Globus pallidus (tissue), 1 donor: ENCODE measurements at regions not wholly inside any gene's neighbourhood (a gene's known extent, or its start where the extent isn't known, plus 50 kb on each side); places are given as distances from the start of the nearest gene placed in this dataset.
"Not testable (repeated sequence)": the region's sequence is repeated elsewhere in the genome, so short reads cannot be mapped to it uniquely, and the experiment has no call there.

Experiments used
- DNase-seq: peaks from one replicate; pipeline ENCODE4 v3.0.0-alpha.2; 2015; ENCODE audit warnings: low spot score

DNA sequence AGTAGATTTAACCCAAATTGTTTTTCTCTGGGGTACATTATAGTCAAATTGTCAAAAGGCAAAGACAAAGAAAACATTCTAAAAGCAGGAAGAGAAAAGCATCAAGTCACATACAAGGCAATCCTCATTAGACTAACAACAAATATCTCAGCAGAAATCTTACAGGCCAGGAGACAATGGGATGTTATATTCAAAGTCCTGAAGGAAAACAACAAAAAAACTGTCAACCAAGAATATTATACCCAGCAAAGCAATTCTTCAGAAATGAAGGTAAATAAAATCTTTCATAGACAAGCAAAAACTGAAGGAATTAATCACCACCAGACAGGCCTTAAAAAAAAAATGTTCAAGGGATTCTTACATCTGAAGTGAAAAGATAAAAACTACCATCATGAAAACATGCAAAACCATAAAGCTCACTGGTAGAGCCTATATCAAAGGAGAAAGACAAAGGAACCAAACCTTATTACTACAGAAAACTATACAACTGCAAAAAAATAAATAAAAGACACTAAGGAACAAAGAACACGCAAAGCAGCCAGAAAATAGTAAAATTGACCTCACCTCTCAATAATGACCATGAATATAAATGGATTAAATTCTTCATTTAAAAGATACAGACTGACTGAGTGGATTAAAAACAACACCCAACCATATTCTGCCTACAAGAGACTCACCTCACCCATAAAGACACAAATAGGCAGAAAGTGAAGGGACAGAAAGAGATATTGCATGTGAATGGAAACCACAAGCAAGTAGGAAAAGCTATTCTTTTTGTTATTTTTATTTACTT is 113.8 kb upstream of the ZC3H11B start:
- no peak for DNase-seq

DNA sequence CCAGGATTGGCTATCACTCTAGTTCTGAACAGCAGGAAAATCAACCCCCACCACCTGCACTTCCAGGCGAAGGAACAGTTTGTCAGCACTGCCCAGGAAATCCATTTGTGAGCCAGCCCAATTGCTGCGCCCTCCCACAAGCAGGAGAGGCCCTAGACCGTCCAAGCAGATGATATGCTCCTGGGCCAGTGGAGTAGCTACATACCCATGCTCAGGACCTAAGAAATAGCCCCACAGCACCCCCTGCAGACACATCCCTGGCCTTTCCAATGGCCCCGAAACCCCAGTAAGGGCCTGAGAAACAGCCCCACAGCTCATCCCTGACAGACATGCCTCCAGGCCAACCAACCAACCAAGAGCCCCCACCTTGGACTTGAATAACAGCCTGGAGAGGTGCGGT is 111.5 kb upstream of the ZC3H11B start:
- no peak for DNase-seq

DNA sequence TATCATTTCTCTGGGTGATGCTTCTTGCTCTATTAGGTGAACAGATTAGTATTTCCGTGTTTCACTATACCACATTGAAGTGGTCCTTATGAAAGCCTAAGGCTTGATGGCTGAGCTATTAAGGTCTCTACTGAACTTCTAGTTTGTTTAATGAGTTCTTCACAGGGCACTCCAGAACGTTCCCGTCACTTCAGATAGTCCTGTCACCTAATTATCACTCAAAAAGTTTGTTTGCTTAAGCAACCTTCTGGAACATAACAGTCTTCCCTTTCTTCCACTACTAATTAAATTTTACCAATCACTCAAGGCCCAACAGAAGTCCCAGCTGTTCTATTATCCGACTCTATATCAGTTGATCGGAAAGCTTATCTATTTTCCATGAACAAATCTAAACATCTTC is 104.6 kb upstream of the ZC3H11B start:
- no peak for DNase-seq

GRCh38 chr1:219716611-219717114 is 103.8 kb upstream of the ZC3H11B start:
- DNase-seq, result no peak

DNA sequence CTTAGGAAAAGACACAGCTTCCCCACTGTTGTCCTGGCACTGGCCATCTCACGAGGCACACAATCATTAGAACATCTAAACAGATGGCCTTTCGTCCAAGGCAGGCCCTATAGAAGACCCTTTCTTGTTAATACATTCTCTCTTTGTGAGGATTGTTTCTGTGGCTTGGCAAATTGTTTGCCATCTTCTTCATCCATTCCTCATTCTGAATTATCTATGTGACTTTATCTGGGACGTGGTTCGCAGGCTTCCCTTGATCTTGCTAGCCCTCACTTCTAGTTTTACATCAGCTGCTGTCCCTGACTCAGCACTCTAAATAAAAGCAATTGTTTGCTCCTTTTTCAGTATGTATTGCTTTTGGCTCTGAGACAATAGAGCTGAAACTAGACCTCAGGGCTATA is 101.1 kb upstream of the ZC3H11B start:
- peak; percentile 22 for DNase-seq

GRCh38 chr1:219712506-219712905 is 99.6 kb upstream of the ZC3H11B start:
- peak; percentile 11 for DNase-seq

- no peak for DNase-seq
Measured at GRCh38 chr1:219710529-219711194, 97.8 kb upstream of the ZC3H11B start.

DNA sequence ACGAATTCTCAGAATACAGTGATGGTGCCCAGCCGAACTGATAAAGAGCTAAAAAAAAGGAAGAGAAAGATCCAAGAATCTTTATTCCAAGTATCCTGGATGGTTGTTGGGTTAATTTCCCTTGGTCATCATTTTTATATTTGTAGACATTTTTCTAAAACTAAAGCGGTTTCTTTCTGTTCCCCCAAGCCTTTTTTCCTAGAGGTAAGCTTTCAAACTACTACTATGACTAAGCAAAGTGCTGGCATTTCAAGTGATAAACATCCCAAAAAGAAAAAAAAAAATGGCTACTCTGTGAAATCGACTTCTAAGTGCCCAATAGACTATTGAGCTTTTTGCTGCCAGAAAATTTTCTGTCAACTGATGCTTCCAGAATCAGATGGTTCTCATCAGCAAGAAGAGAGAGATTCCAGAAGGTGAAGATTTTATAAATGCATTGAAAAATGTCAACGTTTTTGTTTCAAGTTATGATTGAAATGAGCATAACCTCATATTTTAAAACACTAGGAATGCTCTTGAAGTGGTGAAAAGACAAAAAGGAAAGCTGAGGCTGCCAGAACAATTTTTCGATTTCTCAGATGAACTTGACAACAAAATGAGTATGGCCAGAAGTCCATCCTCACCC is 96.1 kb upstream of the ZC3H11B start:
- no peak for DNase-seq

- not testable (repeated sequence) for DNase-seq
Measured at GRCh38 chr1:219707885-219708284, 95.0 kb upstream of the ZC3H11B start.

- not testable (repeated sequence) for DNase-seq
Measured at GRCh38 chr1:219704331-219704730, 91.4 kb upstream of the ZC3H11B start.

DNA sequence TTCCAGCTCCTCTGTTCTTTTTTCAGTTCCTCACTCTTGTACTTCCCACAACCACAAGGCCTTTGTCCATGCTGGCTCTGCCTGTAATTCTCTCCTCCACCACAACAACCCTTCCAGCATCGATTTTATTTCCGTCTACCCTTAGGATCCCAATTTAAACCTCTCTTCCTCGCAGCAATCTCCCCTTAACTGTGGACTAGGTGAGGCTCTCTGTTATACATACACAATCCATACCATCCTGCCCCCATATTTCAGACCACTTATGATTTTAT is 90.4 kb upstream of the ZC3H11B start:
- DNase-seq, result no peak

GRCh38 chr1:219701476-219701875 is 88.6 kb upstream of the ZC3H11B start:
- DNase-seq, result no peak

GRCh38 chr1:219699870-219700269 is 87.0 kb upstream of the ZC3H11B start:
- no peak for DNase-seq

GRCh38 chr1:219697682-219698081 is 84.8 kb upstream of the ZC3H11B start:
- no peak for DNase-seq

DNA sequence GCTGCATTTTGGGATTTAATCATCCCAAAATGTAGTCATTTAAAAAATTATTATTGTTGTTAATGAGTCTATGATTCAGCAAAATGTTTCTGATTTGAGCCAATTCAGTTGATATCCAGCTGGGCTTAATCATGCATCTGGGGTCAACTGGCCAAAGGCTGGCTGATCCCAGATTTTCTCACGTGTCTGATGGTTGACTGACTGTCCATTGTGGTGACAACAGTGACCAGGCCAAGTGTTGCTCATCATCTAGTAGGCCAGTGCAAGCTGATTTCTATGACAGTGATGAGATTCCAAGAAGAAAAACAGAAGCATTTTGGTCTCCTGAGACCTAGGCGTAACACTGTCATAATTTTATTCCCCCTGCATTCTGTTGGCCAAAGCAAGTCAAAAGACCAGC is 80.1 kb upstream of the ZC3H11B start:
- DNase-seq, result no peak

- DNase-seq, result no peak
Measured at GRCh38 chr1:219689774-219690173, 76.9 kb upstream of the ZC3H11B start.

DNA sequence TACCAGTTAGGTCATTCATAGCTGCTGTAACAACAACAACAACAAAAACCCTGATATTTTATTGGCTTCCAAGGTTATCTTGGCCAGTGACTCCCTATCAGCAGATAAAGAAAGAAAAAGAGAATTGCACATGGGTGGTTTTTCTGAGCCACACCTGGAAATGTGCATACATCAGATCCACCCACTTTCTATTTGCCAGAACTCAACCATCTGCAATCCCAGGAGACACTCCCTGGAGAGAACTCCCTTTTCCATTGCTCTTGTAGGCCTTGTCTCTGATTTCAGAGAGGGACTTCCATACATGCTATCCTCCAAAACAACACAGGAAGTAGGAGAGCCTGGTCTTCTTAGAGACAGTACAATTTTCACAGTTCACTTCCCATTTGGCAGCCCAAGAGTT is 74.9 kb upstream of the ZC3H11B start:
- DNase-seq, result no peak

GRCh38 chr1:219686171-219686570 is 73.3 kb upstream of the ZC3H11B start:
- DNase-seq, result no peak

DNA sequence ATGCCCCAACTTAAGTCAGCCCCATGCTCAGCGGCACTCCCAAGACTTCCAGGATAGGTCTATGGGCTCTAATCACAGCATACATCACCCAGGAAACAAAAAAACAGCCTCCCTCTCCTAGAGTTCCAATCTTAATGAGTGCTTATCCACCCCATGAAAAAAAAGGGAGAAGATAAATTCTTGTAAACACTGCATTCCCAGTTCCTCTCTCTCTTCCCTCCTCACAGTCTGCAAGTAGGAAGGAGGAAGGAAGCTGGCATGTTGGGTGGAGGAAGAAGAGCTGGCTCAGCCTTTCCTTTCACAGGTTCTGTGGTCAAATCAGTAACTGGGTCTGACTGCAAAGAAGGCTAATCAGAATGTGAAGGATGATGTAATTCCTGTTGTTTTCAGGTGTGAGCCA is 69.9 kb upstream of the ZC3H11B start:
- DNase-seq, result no peak

GRCh38 chr1:219681876-219682275 is 69.0 kb upstream of the ZC3H11B start:
- DNase-seq, result no peak

GRCh38 chr1:219676012-219676765 is 63.3 kb upstream of the ZC3H11B start:
- no peak for DNase-seq

GRCh38 chr1:219670426-219671149 is 57.7 kb upstream of the ZC3H11B start:
- DNase-seq, result no peak
